T1000 (cell line): ENCODE measurements at regions not wholly inside any gene's neighbourhood (a gene's known extent, or its start where the extent isn't known, plus 50 kb on each side); places are given as distances from the start of the nearest gene placed in this dataset.

Source experiments
- DNase-seq: peaks from one replicate; lab custom pipeline; 2025; ENCODE audit warnings: mixed read lengths; lab: John Stamatoyannopoulos, UW

GRCh38 chr5:118279540-118280294 is 708.6 kb downstream of the DTWD2 start:
- no peak for DNase-seq

GRCh38 chr5:118270526-118270925 is 717.8 kb downstream of the DTWD2 start:
- DNase-seq = no peak

GRCh38 chr5:118258223-118258622 is 730.1 kb downstream of the DTWD2 start:
- DNase-seq = no peak

- DNase-seq = no peak
Observed at GRCh38 chr5:118257066-118257465, 731.3 kb downstream of the DTWD2 start.

GRCh38 chr5:118253225-118254061 is 734.9 kb downstream of the DTWD2 start:
- no peak for DNase-seq

GRCh38 chr5:118249386-118249785 is 739.0 kb downstream of the DTWD2 start:
- DNase-seq = no peak

GRCh38 chr5:118247458-118247857 is 740.9 kb downstream of the DTWD2 start:
- DNase-seq = no peak

- no peak for DNase-seq
Observed at GRCh38 chr5:118243613-118244012, 744.7 kb downstream of the DTWD2 start.

- no peak for DNase-seq
Observed at GRCh38 chr5:118243068-118243467, 745.3 kb downstream of the DTWD2 start.

- DNase-seq = no peak
Observed at GRCh38 chr5:118236108-118236849, 752.1 kb downstream of the DTWD2 start.

- no peak for DNase-seq
Observed at GRCh38 chr5:118233606-118234005, 754.7 kb downstream of the DTWD2 start.

GRCh38 chr5:118228489-118228888 is 759.9 kb downstream of the DTWD2 start:
- DNase-seq = no peak

GRCh38 chr5:118224546-118224945 is 763.8 kb downstream of the DTWD2 start:
- DNase-seq = no peak

- DNase-seq = no peak
Observed at GRCh38 chr5:118220556-118221195, 767.7 kb downstream of the DTWD2 start.

- DNase-seq = no peak
Observed at GRCh38 chr5:118211606-118212005, 776.7 kb downstream of the DTWD2 start.

- DNase-seq = no peak
Observed at GRCh38 chr5:118208031-118208453, 780.3 kb downstream of the DTWD2 start.

GRCh38 chr5:118199801-118200200 is 788.5 kb downstream of the DTWD2 start:
- no peak for DNase-seq

GRCh38 chr5:118196229-118196628 is 792.1 kb downstream of the DTWD2 start:
- DNase-seq = no peak

GRCh38 chr5:118195211-118195610 is 793.1 kb downstream of the DTWD2 start:
- no peak for DNase-seq

GRCh38 chr5:118193194-118193905 is 795.0 kb downstream of the DTWD2 start:
- DNase-seq = no peak

GRCh38 chr5:118185018-118185417 is 803.3 kb downstream of the DTWD2 start:
- no peak for DNase-seq
